ENCODE measurements at regions not wholly inside any gene's neighbourhood (a gene's known extent, or its start where the extent isn't known, plus 50 kb on each side); places are given as distances from the start of the nearest gene placed in this dataset.

- ChIA-PET POLR2A (interaction anchor here (1.2 kb wide), 1 partner anchor 71 kb away, joined by 3 read pairs; no protein-coding TSS in a partner anchor), CTCF (interaction anchor here (2.1 kb wide), 1 partner anchor 91 kb away, joined by 5 read pairs; no protein-coding TSS in a partner anchor)
- no peak for TF ChIP-seq CTCF (IDR thresholded peaks at IDR 0.05; ENCODE audit: insufficient read depth, low read length, missing control alignments)
- no peak overlapping the region for H3K4me3 ChIP-seq (ENCODE audit: low read depth, low read length)
- DNase-seq (ENCODE audit: low read depth, low spot score), result no peak
Measured at GRCh38 chr14:49953196-49953595, 60.3 kb downstream of the ARF6 start.

- peak; percentile 70 for DNase-seq (ENCODE audit: low read depth, low spot score)
- CTCF ChIA-PET, result no interaction called here
- H3K4me3 ChIP-seq (ENCODE audit: low read depth, low read length), result no peak overlapping the region
- no peak for TF ChIP-seq CTCF (IDR thresholded peaks at IDR 0.05; ENCODE audit: insufficient read depth, low read length, missing control alignments)
- POLR2A ChIA-PET, result interaction anchor here (0.8 to 1.0 kb wide), 2 partner anchors 19 to 84 kb away, joined by 3 read pairs; no protein-coding TSS in a partner anchor
Measured at GRCh38 chr14:49954171-49954631, 61.3 kb downstream of the ARF6 start.

- ChIA-PET CTCF (interaction anchor here (1.0 kb wide), 1 partner anchor 89 kb away, joined by 3 read pairs; no protein-coding TSS in a partner anchor), POLR2A (no interaction called here)
- H3K4me3 ChIP-seq (ENCODE audit: low read depth, low read length), result no peak overlapping the region
- no peak for DNase-seq (ENCODE audit: low read depth, low spot score)
- TF ChIP-seq CTCF (IDR thresholded peaks at IDR 0.05; ENCODE audit: insufficient read depth, low read length, missing control alignments), result no peak
Measured at GRCh38 chr14:49955024-49955423, 62.1 kb downstream of the ARF6 start.

- ChIA-PET CTCF (no interaction called here), POLR2A (no interaction called here)
- no peak for TF ChIP-seq CTCF (IDR thresholded peaks at IDR 0.05; ENCODE audit: insufficient read depth, low read length, missing control alignments)
- no peak for DNase-seq (ENCODE audit: low read depth, low spot score)
- no peak overlapping the region for H3K4me3 ChIP-seq (ENCODE audit: low read depth, low read length)
Measured at GRCh38 chr14:49957089-49957852, 64.4 kb downstream of the ARF6 start.

- no peak for TF ChIP-seq CTCF (IDR thresholded peaks at IDR 0.05; ENCODE audit: insufficient read depth, low read length, missing control alignments)
- CTCF ChIA-PET, result no interaction called here
Measured at GRCh38 chr14:49959822-49960408, 67.0 kb downstream of the ARF6 start.

GRCh38 chr14:49960453-49960852, 67.6 kb downstream of the ARF6 start:
- CTCF ChIA-PET, result interaction anchor here (1.2 kb wide), 1 partner anchor 144 kb away, joined by 4 read pairs; no protein-coding TSS in a partner anchor

More at GRCh38 chr14:49959822-49960408, 67.0 kb downstream of the ARF6 start:
- no peak overlapping the region for H3K4me3 ChIP-seq (ENCODE audit: low read depth, low read length)
- POLR2A ChIA-PET, result no interaction called here
- no peak for DNase-seq (ENCODE audit: low read depth, low spot score)

More at GRCh38 chr14:49960453-49960852, 67.6 kb downstream of the ARF6 start:
- no peak overlapping the region for H3K4me3 ChIP-seq (ENCODE audit: low read depth, low read length)
- POLR2A ChIA-PET, result no interaction called here
- no peak for TF ChIP-seq CTCF (IDR thresholded peaks at IDR 0.05; ENCODE audit: insufficient read depth, low read length, missing control alignments)
- DNase-seq (ENCODE audit: low read depth, low spot score), result no peak
